Upper lobe of left lung (tissue), 4 donors: ENCODE measurements at regions not wholly inside any gene's neighbourhood (a gene's known extent, or its start where the extent isn't known, plus 50 kb on each side); places are given as distances from the start of the nearest gene placed in this dataset.

Source experiments
- POLR2A ChIP-seq, 4 donors: fragments of 450-650 bp; IDR thresholded peaks; one replicate each; pipeline ENCODE4 v1.5.1; 2016 to 2017; ENCODE audit warnings: antibody characterized with exemption in 4 of 4, mild to moderate bottlenecking in 2 of 4
- POLR2AphosphoS5 ChIP-seq, 2 donors: sonication (generic); formaldehyde crosslinking; IDR thresholded peaks; one replicate each; pipeline ENCODE4 v1.5.1; 2017; ENCODE audit warnings: antibody characterized with exemption in 2 of 2
- TF ChIP-seq, protein P1 (sequence below), 6 experiments: fragments of 450-650 bp in 4 of 6; fragments of 200-600 bp in 2 of 6; sonication (generic) in 2 of 6; IDR thresholded peaks; one replicate each; pipeline ENCODE4 v1.5.1; 2016 to 2019; ENCODE audit warnings: antibody characterized with exemption in 6 of 6

DNA sequence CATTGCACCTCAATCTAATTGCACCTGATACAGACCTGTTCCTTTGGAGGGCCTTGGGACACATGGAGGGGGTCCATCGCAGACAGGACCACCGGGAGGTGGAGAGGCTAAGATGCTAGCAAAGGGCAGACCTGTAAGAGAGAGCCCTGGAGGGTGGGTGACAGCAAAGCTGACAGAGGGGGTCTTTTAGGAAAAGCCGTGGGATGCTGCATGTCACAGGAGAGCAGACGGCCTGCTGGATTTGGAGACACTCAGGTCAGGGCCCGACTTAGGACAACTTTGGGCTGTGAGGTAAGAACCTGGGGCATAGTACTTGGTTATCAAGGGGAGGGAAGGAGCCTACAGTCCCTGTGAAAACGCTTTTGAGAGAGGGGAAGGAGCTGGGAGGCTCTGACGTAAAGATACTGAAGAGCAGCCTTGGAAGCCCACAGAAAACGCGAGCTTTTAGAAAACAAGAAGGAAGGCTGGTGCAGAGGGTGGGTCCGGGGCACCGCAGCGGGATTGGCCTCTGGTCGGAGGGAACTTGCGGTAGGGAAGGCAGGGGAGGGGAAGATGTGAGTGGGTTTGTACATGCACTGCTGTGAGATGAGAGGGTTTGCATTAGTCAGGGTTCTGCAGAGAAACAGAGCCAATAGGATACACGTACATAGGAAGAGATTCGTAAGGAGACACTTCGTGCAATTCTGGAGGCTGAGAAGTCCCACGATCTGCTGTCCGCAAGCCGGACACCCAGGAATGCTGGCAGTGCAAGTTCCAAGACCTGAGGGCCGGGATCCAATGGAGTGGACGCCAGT lies 868.5 kb downstream of the TBC1D22A start:
- TF ChIP-seq POLR2A (IDR thresholded peaks at IDR 0.05): no peak
- TF ChIP-seq, protein P1, sequence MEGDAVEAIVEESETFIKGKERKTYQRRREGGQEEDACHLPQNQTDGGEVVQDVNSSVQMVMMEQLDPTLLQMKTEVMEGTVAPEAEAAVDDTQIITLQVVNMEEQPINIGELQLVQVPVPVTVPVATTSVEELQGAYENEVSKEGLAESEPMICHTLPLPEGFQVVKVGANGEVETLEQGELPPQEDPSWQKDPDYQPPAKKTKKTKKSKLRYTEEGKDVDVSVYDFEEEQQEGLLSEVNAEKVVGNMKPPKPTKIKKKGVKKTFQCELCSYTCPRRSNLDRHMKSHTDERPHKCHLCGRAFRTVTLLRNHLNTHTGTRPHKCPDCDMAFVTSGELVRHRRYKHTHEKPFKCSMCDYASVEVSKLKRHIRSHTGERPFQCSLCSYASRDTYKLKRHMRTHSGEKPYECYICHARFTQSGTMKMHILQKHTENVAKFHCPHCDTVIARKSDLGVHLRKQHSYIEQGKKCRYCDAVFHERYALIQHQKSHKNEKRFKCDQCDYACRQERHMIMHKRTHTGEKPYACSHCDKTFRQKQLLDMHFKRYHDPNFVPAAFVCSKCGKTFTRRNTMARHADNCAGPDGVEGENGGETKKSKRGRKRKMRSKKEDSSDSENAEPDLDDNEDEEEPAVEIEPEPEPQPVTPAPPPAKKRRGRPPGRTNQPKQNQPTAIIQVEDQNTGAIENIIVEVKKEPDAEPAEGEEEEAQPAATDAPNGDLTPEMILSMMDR (IDR thresholded peaks at IDR 0.05): no peak
- TF ChIP-seq POLR2AphosphoS5 (IDR thresholded peaks at IDR 0.05): no peak
